Right lobe of liver (tissue), 6 donors: ENCODE measurements at regions not wholly inside any gene's neighbourhood (a gene's known extent, or its start where the extent isn't known, plus 50 kb on each side); places are given as distances from the start of the nearest gene placed in this dataset.
A peak's percentile ranks its signal among the peaks of the same experiment; 100 is the strongest.
"Not testable (repeated sequence)": the region's sequence is repeated elsewhere in the genome, so short reads cannot be mapped to it uniquely, and the experiment has no call there.

ENCODE experiments used
- ATAC-seq, 4 donors: fragments of 200-7000 bp; cut with Tn5 transposase; one replicate each; pipeline ENCODE4 v1.9.1; 2020; ENCODE audit warnings: mild to moderate bottlenecking in 4 of 4, moderate library complexity in 4 of 4
- DNase-seq, 3 donors: peaks; one replicate each; pipeline ENCODE4 v3.0.0-alpha.2; 2020
- H3K27ac ChIP-seq, 3 donors: fragments of 200-600 bp; one replicate each; pipeline ENCODE4 v1.8.0; 2022
- H3K27me3 ChIP-seq, 2 donors: fragments of 200-600 bp; one replicate each; pipeline ENCODE4 v1.8.0; 2022
- H3K36me3 ChIP-seq, 4 donors: fragments of 200-600 bp; sonication (generic) in 1 of 4; one replicate each; pipeline versions ENCODE4 v1.5.1 to v1.8.0; 2017 to 2022; ENCODE audit warnings: control low read depth in 1 of 4
- H3K4me1 ChIP-seq, 4 donors: fragments of 200-600 bp; sonication (generic) in 1 of 4; one replicate each; pipeline versions ENCODE4 v1.5.1 to v1.8.0; 2017 to 2022; ENCODE audit warnings: control low read depth in 1 of 4
- H3K4me3 ChIP-seq, 3 donors: fragments of 200-600 bp; one replicate each; pipeline ENCODE4 v1.8.0; 2022
- H3K9me3 ChIP-seq, 4 donors: fragments of 200-600 bp; sonication (generic) in 1 of 4; one replicate each; pipeline versions ENCODE4 v1.5.1 to v1.8.0; 2017 to 2022; ENCODE audit warnings: control low read depth in 1 of 4
- CTCF ChIP-seq, 4 donors: fragments of 200-600 bp in 3 of 4; fragments of 450-650 bp in 1 of 4; IDR thresholded peaks; one replicate each; pipeline versions ENCODE4 v1.5.1 to v1.8.0; 2016 to 2022; ENCODE audit warnings: antibody characterized with exemption in 4 of 4, mild to moderate bottlenecking in 2 of 4
- POLR2A ChIP-seq: fragments of 450-650 bp; IDR thresholded peaks from one replicate; pipeline ENCODE4 v1.6.1; 2017; ENCODE audit warnings: antibody characterized with exemption, mild to moderate bottlenecking
- WGBS: methylation state at CpG from one replicate; pipeline ENCODE4 v1.1.6; 2018; ENCODE audit warnings: low coverage, low lambda C conversion rate; ENCODE audit not compliant: insufficient coverage; ENCODE audit errors: missing lambda C conversion rate; 5-methylcytosine and 5-hydroxymethylcytosine counted together
- intact Hi-C, 2 donors: fragments of 100-400 bp; cut with DNase I; formaldehyde crosslinking; loops; one replicate each; pipeline versions ENCODE4 v1.11.2 to v1.14.1; 2022
- donor health status: DM: no; HTN: yes; CAD: no.
- donor health status: DM: no; HTN: no; CAD: no.
- donor health status: DM: no; HTN: no; CAD: no.
- donor health status: DM: no; HTN: yes; CAD: no.
- donor health status: DM: no; HTN: yes; CAD: no.

DNA sequence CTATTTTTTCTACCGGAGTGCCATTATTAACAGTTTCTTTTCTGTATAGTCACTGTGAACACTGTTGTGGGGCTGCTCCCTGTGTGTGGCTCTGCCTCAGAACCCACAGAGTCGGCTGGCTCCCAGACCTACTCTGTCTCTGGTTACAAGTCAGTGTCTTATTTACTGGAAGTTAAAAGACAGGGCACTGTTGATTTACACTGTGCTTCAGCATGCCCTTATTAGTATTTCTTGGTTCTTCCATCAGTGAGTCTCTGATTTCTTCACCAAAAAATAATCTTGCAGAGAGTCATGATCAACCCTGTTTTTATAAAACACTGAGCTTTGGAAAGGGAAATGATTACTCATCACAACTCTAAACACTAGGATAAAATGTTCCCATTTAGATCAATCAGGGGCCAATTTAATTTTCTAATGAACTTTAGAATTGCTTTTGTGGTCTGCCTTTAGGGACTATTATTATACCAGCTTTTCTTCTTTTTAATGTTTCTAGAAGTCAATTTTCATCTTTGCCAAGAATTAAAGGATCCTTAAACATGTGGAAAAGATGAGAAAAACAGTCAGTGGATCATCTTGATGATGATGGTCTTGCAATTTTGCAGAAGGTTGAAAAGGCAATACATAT lies 92.6 kb downstream of the UTRN start:
- ATAC-seq (no peak), DNase-seq (no peak)
- Histone ChIP-seq H3K9me3 (no peaks in the 10 kb centered on the region), H3K4me3 (no peak overlapping the region), H3K27me3 (no peaks in the 10 kb centered on the region), H3K27ac (no peak overlapping the region), H3K4me1 (peaks cover 0 to 19% (median 0%) of the 10 kb centered on the region in 4 donors), H3K36me3 (no peaks in the 10 kb centered on the region)
- TF ChIP-seq POLR2A (no peak), CTCF (IDR thresholded peaks at IDR 0.05) (no peak)
- intact Hi-C loops = no loop called here
- 34% methylated on average over 2 of the region's 2 CpGs for WGBS

- ATAC-seq (peak in 1 of 4 donors; percentile 30), DNase-seq (no peak)
- TF ChIP-seq CTCF (IDR thresholded peaks at IDR 0.05) = no peak
- no peak for TF ChIP-seq POLR2A
- H3K4me1 ChIP-seq = peaks cover 0 to 19% (median 0%) of the 10 kb centered on the region in 4 donors
- no peak overlapping the region for H3K4me3 ChIP-seq
- no peaks in the 10 kb centered on the region for H3K27me3 ChIP-seq
- H3K27ac ChIP-seq = no peak overlapping the region
- 40% methylated on average over 4 of the region's 4 CpGs for WGBS
- H3K36me3 ChIP-seq = no peaks in the 10 kb centered on the region
- no peaks in the 10 kb centered on the region for H3K9me3 ChIP-seq
- intact Hi-C loops = no loop called here
Observed at GRCh38 chr6:144378437-144378836, 93.3 kb downstream of the UTRN start.

DNA sequence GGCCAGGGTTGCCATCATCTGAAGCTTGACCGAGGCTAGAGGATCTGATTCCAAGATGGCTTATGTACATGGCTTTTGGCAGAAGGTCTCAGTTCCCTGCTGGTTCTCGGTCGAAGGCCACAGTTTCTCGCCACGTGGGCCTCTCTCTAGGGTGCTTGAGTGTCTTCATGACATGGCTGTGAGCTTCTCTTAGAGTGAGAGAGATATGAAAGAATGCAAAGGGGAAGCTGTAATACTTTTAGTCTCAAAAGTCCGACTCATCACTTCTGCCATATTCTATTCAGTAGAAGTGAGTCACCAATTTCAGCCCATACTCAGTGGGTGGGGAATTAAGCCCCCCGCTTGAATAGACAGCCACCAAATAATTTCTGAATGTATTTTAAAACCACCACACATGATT lies 94.2 kb downstream of the UTRN start:
- Histone ChIP-seq H3K4me1 (peaks cover 0 to 19% (median 0%) of the 10 kb centered on the region in 4 donors), H3K36me3 (no peaks in the 10 kb centered on the region), H3K27ac (no peak overlapping the region), H3K9me3 (no peaks in the 10 kb centered on the region), H3K4me3 (no peak overlapping the region), H3K27me3 (no peaks in the 10 kb centered on the region)
- TF ChIP-seq POLR2A = no peak
- no peak for TF ChIP-seq CTCF (IDR thresholded peaks at IDR 0.05)
- intact Hi-C loops = no loop called here
- WGBS = 67% methylated on average over 2 of the region's 7 CpGs
- ATAC-seq (peak in 3 of 4 donors; percentile 10 to 57 (median 33)), DNase-seq (no peak)

GRCh38 chr6:144381499-144381898 lies 96.4 kb downstream of the UTRN start:
- H3K27me3 ChIP-seq, H3K27ac ChIP-seq, H3K4me3 ChIP-seq, H3K36me3 ChIP-seq, DNase-seq, H3K9me3 ChIP-seq, intact Hi-C loops, ATAC-seq: not testable (repeated sequence)
- WGBS = 100% methylated on average over 2 of the region's 2 CpGs
- peaks cover 0 to 10% (median 0%) of the 10 kb centered on the region in 4 donors for H3K4me1 ChIP-seq

DNA sequence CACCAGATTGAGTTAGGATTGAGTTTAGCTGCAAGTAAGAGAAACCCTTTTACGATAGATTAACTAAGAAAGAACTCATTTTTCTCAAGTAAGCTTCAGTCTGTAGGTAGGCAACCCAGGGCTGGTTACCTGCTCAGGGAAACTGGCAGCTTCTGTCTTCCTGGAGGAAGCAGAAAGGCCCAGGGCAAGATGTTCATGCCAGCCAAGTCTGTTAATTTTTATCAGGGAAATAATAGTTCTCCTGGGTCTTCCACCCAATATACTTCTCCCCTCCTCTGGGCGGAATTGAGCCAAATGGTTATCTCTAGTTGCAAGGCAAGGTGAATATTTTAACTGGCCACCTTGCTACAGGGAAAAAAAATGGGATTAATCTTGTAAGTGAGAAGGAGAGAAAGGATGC lies 98.2 kb downstream of the UTRN start:
- Histone ChIP-seq H3K4me1 (peaks cover 0 to 7% (median 0%) of the 10 kb centered on the region in 4 donors), H3K27ac (no peak overlapping the region), H3K36me3 (no peaks in the 10 kb centered on the region), H3K4me3 (no peak overlapping the region), H3K27me3 (no peaks in the 10 kb centered on the region), H3K9me3 (no peaks in the 10 kb centered on the region)
- no peak for TF ChIP-seq POLR2A
- no peak for ATAC-seq
- no peak for DNase-seq
- WGBS = 100% methylated on average over 2 of the region's 2 CpGs
- intact Hi-C loops = no loop called here
